Effector memory CD4-positive, alpha-beta T cell (primary cell): ENCODE measurements at regions not wholly inside any gene's neighbourhood (a gene's known extent, or its start where the extent isn't known, plus 50 kb on each side); places are given as distances from the start of the nearest gene placed in this dataset.

ENCODE experiments used
- DNase-seq, 3 donors: peaks; one replicate each; pipeline ENCODE4 v3.0.0-alpha.2; 2020
- H3K27ac ChIP-seq: 2 replicates; pipeline ENCODE4 v1.7.0; 2013; ENCODE audit warnings: mild to moderate bottlenecking, low read length, moderate library complexity; ENCODE audit not compliant: insufficient read depth, poor library complexity, severe bottlenecking
- H3K27me3 ChIP-seq: replicated peaks from 2 replicates; pipeline ENCODE4 v1.7.0; 2013; ENCODE audit warnings: mild to moderate bottlenecking, low read length; ENCODE audit not compliant: insufficient read depth, control insufficient read depth, poor library complexity, severe bottlenecking
- H3K36me3 ChIP-seq: 2 replicates; pipeline ENCODE4 v1.7.0; 2013; ENCODE audit warnings: mild to moderate bottlenecking, low read length, moderate library complexity; ENCODE audit not compliant: control insufficient read depth, insufficient read depth
- H3K4me1 ChIP-seq: 2 replicates; pipeline ENCODE4 v1.7.0; 2013; ENCODE audit warnings: low read length, mild to moderate bottlenecking; ENCODE audit not compliant: control insufficient read depth, insufficient read depth, poor library complexity, severe bottlenecking
- H3K4me3 ChIP-seq: 2 replicates; pipeline ENCODE4 v1.7.0; 2013; ENCODE audit warnings: low read length, low read depth, mild to moderate bottlenecking; ENCODE audit not compliant: insufficient read depth, poor library complexity, severe bottlenecking
- H3K9me3 ChIP-seq: 2 replicates; pipeline ENCODE4 v1.7.0; 2013; ENCODE audit warnings: mild to moderate bottlenecking, low read length, moderate library complexity; ENCODE audit not compliant: control insufficient read depth

GRCh38 chr3:10740954-10741353 is 75.1 kb upstream of the SLC6A11 start:
- H3K4me1 ChIP-seq: peaks cover 6% of the 10 kb centered on the region
- DNase-seq: no peak
- no peak overlapping the region for H3K4me3 ChIP-seq
- H3K27me3 ChIP-seq: no peaks in the 10 kb centered on the region
- H3K27ac ChIP-seq: no peak overlapping the region
- no peaks in the 10 kb centered on the region for H3K36me3 ChIP-seq
- no peaks in the 10 kb centered on the region for H3K9me3 ChIP-seq

- no peaks in the 10 kb centered on the region for H3K27me3 ChIP-seq
- H3K4me3 ChIP-seq: no peak overlapping the region
- no peak for DNase-seq
- H3K36me3 ChIP-seq: no peaks in the 10 kb centered on the region
- H3K4me1 ChIP-seq: peaks cover 6% of the 10 kb centered on the region
- H3K27ac ChIP-seq: no peak overlapping the region
- H3K9me3 ChIP-seq: no peaks in the 10 kb centered on the region
These were observed 73.9 kb upstream of the SLC6A11 start for GRCh38 chr3:10741891-10742671.

- no peaks in the 10 kb centered on the region for H3K36me3 ChIP-seq
- H3K4me1 ChIP-seq: peaks cover 3% of the 10 kb centered on the region
- no peak overlapping the region for H3K27ac ChIP-seq
- H3K9me3 ChIP-seq: no peaks in the 10 kb centered on the region
- H3K27me3 ChIP-seq: no peaks in the 10 kb centered on the region
- H3K4me3 ChIP-seq: no peak overlapping the region
- DNase-seq: no peak
These were observed 72.5 kb upstream of the SLC6A11 start for GRCh38 chr3:10743366-10744097.

GRCh38 chr3:10744098-10744465 is 71.9 kb upstream of the SLC6A11 start:
- H3K27me3 ChIP-seq: no peaks in the 10 kb centered on the region
- no peaks in the 10 kb centered on the region for H3K4me1 ChIP-seq
- H3K9me3 ChIP-seq: no peaks in the 10 kb centered on the region
- DNase-seq: no peak
- no peak overlapping the region for H3K27ac ChIP-seq
- H3K36me3 ChIP-seq: no peaks in the 10 kb centered on the region
- H3K4me3 ChIP-seq: no peak overlapping the region

GRCh38 chr3:10745392-10745791 is 70.6 kb upstream of the SLC6A11 start:
- Histone ChIP-seq H3K4me1 (no peaks in the 10 kb centered on the region), H3K9me3 (no peaks in the 10 kb centered on the region), H3K27me3 (no peaks in the 10 kb centered on the region), H3K36me3 (no peaks in the 10 kb centered on the region), H3K4me3 (no peak overlapping the region), H3K27ac (no peak overlapping the region)
- DNase-seq: no peak

GRCh38 chr3:10746001-10746400 is 70.0 kb upstream of the SLC6A11 start:
- Histone ChIP-seq H3K9me3 (no peaks in the 10 kb centered on the region), H3K36me3 (no peaks in the 10 kb centered on the region), H3K4me1 (no peaks in the 10 kb centered on the region), H3K27ac (no peak overlapping the region), H3K27me3 (no peaks in the 10 kb centered on the region), H3K4me3 (no peak overlapping the region)
- DNase-seq: no peak

GRCh38 chr3:10746684-10747083 is 69.3 kb upstream of the SLC6A11 start:
- no peak for DNase-seq
- H3K27ac ChIP-seq: no peak overlapping the region
- no peak overlapping the region for H3K4me3 ChIP-seq
- no peaks in the 10 kb centered on the region for H3K36me3 ChIP-seq
- H3K4me1 ChIP-seq: no peaks in the 10 kb centered on the region
- no peaks in the 10 kb centered on the region for H3K27me3 ChIP-seq
- no peaks in the 10 kb centered on the region for H3K9me3 ChIP-seq

GRCh38 chr3:10747341-10747740 is 68.7 kb upstream of the SLC6A11 start:
- H3K27ac ChIP-seq: no peak overlapping the region
- no peak for DNase-seq
- no peaks in the 10 kb centered on the region for H3K4me1 ChIP-seq
- H3K36me3 ChIP-seq: no peaks in the 10 kb centered on the region
- H3K9me3 ChIP-seq: no peaks in the 10 kb centered on the region
- peaks cover 3% of the 10 kb centered on the region for H3K27me3 ChIP-seq
- no peak overlapping the region for H3K4me3 ChIP-seq

- Histone ChIP-seq H3K9me3 (no peaks in the 10 kb centered on the region), H3K36me3 (no peaks in the 10 kb centered on the region), H3K4me1 (no peaks in the 10 kb centered on the region), H3K4me3 (no peak overlapping the region), H3K27me3 (peaks cover 3% of the 10 kb centered on the region), H3K27ac (no peak overlapping the region)
- no peak for DNase-seq
These were observed 68.0 kb upstream of the SLC6A11 start for GRCh38 chr3:10748040-10748439.

- H3K36me3 ChIP-seq: no peaks in the 10 kb centered on the region
- no peak overlapping the region for H3K27ac ChIP-seq
- H3K27me3 ChIP-seq: peaks cover 3% of the 10 kb centered on the region
- no peaks in the 10 kb centered on the region for H3K4me1 ChIP-seq
- H3K4me3 ChIP-seq: no peak overlapping the region
- DNase-seq: no peak
- no peaks in the 10 kb centered on the region for H3K9me3 ChIP-seq
These were observed 62.1 kb upstream of the SLC6A11 start for GRCh38 chr3:10753964-10754363.
